ENCODE measurements at regions not wholly inside any gene's neighbourhood (a gene's known extent, or its start where the extent isn't known, plus 50 kb on each side); places are given as distances from the start of the nearest gene placed in this dataset.

DNA sequence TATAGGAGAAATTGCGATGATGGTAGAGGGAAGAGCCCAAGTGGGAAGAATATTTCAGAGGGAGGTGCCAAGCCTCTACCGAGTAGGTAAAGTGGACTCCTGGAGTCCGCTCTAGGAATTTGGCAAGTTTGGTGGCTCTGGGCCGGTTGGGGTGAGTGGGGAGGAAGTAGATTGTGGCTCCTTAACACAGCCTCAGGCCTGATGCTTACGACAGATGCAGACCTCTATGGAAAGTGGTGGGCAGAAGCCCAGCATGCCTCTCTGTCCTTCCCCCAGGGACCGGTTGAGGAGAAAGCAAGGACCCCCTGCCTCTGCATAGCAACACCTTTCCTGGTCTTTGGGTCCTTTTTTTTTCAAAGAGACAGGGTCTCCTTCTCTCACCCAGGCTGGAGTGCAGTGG is 55.9 kb upstream of the SIAH1 start (continued):
- TF ChIP-seq, protein P1, sequence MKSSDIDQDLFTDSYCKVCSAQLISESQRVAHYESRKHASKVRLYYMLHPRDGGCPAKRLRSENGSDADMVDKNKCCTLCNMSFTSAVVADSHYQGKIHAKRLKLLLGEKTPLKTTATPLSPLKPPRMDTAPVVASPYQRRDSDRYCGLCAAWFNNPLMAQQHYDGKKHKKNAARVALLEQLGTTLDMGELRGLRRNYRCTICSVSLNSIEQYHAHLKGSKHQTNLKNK (CRISPR knock-in tag; IDR thresholded peaks at IDR 0.05), result no peak

DNA sequence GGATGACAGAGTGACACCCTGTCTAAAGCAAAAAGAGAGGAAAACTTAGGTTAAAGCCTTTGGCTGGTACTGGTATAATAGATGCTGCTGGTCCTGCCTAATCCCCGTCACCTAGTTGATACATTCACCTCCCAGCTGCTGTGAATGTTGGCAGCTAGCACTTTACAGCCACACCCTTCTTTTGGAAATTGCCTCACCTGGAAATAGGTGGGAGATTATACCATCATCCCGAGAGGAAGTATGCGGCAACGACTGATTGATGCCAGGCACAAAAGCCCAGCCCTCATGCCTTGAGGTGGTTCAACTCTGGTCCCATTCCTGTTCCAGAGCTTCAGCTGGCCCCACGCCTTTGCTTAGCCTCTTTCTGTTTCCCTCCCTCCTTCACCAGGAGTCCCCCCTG is 53.2 kb upstream of the SIAH1 start:
- H3K4me1 Mint-ChIP-seq, result peaks cover 9% of the 10 kb centered on the region
- DNase-seq (ENCODE audit: low spot score), result no peak
- H3K4me3 Mint-ChIP-seq, result no peak overlapping the region
- H3K27me3 Mint-ChIP-seq (ENCODE audit: low read depth), result no peaks in the 10 kb centered on the region
- ChIA-PET POLR2A (no interaction called here), CTCF (interaction anchor here (1.3 kb wide), 1 partner anchor 185 kb away, joined by 5 read pairs; no protein-coding TSS in a partner anchor)
- TF ChIP-seq OVOL2 (CRISPR knock-in tag; IDR thresholded peaks at IDR 0.05; ENCODE audit: borderline replicate concordance), result no peak
- no peak for TF ChIP-seq NR3C1 (CRISPR knock-in tag; conservative IDR thresholded peaks at IDR 0.05; ENCODE audit: low read depth)
- no peak for TF ChIP-seq JAZF1 (CRISPR knock-in tag; IDR thresholded peaks at IDR 0.05)
- TF ChIP-seq MXD4 (CRISPR knock-in tag; IDR thresholded peaks at IDR 0.05; ENCODE audit: borderline replicate concordance), result no peak
- no peak for TF ChIP-seq IRF2 (CRISPR knock-in tag; IDR thresholded peaks at IDR 0.05; ENCODE audit: borderline replicate concordance, low read depth)
- TF ChIP-seq, protein P2, sequence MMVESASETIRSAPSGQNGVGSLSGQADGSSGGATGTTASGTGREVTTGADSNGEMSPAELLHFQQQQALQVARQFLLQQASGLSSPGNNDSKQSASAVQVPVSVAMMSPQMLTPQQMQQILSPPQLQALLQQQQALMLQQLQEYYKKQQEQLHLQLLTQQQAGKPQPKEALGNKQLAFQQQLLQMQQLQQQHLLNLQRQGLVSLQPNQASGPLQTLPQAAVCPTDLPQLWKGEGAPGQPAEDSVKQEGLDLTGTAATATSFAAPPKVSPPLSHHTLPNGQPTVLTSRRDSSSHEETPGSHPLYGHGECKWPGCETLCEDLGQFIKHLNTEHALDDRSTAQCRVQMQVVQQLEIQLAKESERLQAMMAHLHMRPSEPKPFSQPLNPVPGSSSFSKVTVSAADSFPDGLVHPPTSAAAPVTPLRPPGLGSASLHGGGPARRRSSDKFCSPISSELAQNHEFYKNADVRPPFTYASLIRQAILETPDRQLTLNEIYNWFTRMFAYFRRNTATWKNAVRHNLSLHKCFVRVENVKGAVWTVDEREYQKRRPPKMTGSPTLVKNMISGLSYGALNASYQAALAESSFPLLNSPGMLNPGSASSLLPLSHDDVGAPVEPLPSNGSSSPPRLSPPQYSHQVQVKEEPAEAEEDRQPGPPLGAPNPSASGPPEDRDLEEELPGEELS (CRISPR knock-in tag; IDR thresholded peaks at IDR 0.05), result no peak
- no peak overlapping the region for H3K27ac Mint-ChIP-seq
- H3K36me3 Mint-ChIP-seq, result no peaks in the 10 kb centered on the region
- no peaks in the 10 kb centered on the region for H3K9me3 Mint-ChIP-seq
- ATAC-seq, result no peak

DNA sequence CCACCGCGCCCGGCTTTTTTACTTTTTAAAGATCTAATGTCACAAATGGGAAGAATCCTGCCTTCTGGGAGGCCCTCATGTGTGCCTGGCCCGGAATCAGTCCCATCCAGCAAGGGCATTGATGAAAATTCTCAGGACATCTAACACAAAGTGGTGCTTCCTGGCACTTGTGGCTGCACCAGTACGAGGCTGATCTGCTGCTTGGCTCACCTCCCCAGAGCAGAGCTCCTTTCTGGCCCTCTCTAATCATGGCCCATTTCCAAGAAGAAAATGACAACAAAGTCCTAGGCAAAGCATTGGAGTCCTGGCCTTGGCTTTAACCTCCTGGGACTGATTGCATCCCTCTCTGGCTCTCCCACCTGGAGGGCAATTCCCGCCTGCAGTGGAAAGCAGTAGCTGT is 50.7 kb upstream of the SIAH1 start:
- POLR2A ChIA-PET, result no interaction called here
- DNase-seq (ENCODE audit: low spot score), result no peak
- H3K4me3 Mint-ChIP-seq, result no peak overlapping the region
- H3K27ac Mint-ChIP-seq, result no peak overlapping the region
- TF ChIP-seq KAT7 (CRISPR knock-in tag; IDR thresholded peaks at IDR 0.05; ENCODE audit: borderline replicate concordance), result no peak
- CTCF ChIA-PET, result no interaction called here
- ATAC-seq, result no peak
- H3K4me1 Mint-ChIP-seq, result peaks cover 19% of the 10 kb centered on the region
- H3K9me3 Mint-ChIP-seq, result no peaks in the 10 kb centered on the region
- H3K36me3 Mint-ChIP-seq, result no peaks in the 10 kb centered on the region
- no peaks in the 10 kb centered on the region for H3K27me3 Mint-ChIP-seq (ENCODE audit: low read depth)

DNA sequence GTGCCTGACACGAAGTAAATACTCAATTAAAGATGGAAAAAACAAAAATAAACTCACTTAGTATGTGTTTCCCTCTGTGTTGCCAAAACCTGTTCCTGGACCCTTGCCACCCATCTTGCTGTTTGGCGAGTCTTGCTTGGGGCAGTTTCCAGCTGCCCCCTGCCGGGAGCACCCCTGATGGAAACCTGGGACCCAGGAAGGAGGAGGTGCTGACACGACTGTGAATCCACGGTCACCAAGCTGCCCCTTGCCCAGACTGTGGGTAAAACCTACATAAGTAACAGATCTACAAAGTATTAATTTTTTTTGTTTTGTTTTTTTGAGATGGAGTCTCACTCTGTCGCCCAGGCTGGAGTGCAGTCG is 50.1 kb upstream of the SIAH1 start:
- ATAC-seq (no peak), DNase-seq (ENCODE audit: low spot score) (no peak)
- peaks cover 19% of the 10 kb centered on the region for H3K4me1 Mint-ChIP-seq
- POLR2A ChIA-PET, result no interaction called here
- H3K27me3 Mint-ChIP-seq (ENCODE audit: low read depth), result no peaks in the 10 kb centered on the region
- no peak overlapping the region for H3K4me3 Mint-ChIP-seq
- TF ChIP-seq, protein P3, sequence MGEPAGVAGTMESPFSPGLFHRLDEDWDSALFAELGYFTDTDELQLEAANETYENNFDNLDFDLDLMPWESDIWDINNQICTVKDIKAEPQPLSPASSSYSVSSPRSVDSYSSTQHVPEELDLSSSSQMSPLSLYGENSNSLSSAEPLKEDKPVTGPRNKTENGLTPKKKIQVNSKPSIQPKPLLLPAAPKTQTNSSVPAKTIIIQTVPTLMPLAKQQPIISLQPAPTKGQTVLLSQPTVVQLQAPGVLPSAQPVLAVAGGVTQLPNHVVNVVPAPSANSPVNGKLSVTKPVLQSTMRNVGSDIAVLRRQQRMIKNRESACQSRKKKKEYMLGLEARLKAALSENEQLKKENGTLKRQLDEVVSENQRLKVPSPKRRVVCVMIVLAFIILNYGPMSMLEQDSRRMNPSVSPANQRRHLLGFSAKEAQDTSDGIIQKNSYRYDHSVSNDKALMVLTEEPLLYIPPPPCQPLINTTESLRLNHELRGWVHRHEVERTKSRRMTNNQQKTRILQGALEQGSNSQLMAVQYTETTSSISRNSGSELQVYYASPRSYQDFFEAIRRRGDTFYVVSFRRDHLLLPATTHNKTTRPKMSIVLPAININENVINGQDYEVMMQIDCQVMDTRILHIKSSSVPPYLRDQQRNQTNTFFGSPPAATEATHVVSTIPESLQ (CRISPR knock-in tag; IDR thresholded peaks at IDR 0.05), result no peak
- TF ChIP-seq FOXP1 (CRISPR knock-in tag; IDR thresholded peaks at IDR 0.05; ENCODE audit: borderline replicate concordance) (no peak), ESRRA (CRISPR knock-in tag; IDR thresholded peaks at IDR 0.05; ENCODE audit: borderline replicate concordance) (no peak), KAT7 (CRISPR knock-in tag; IDR thresholded peaks at IDR 0.05; ENCODE audit: borderline replicate concordance) (no peak), TCF7 (CRISPR knock-in tag; IDR thresholded peaks at IDR 0.05; ENCODE audit: low read depth) (no peak)
- no peaks in the 10 kb centered on the region for H3K36me3 Mint-ChIP-seq
- no peaks in the 10 kb centered on the region for H3K9me3 Mint-ChIP-seq
- CTCF ChIA-PET, result no interaction called here
- H3K27ac Mint-ChIP-seq, result no peak overlapping the region
